Spleen (tissue), 7 donors: ENCODE measurements at regions not wholly inside any gene's neighbourhood (a gene's known extent, or its start where the extent isn't known, plus 50 kb on each side); places are given as distances from the start of the nearest gene placed in this dataset.

Experiments used
- CTCF ChIP-seq, 11 experiments: fragments of 200-600 bp in 7 of 11; fragments of 450-650 bp in 4 of 11; sonication (generic) in 4 of 11; IDR thresholded peaks in 8 of 11; conservative IDR thresholded peaks in 3 of 11; 1 replicate in 7 of 11; 2 replicates in 4 of 11; pipeline versions ENCODE4 v1.4.0 to v1.8.0; 2016 to 2021; ENCODE audit warnings: antibody characterized with exemption in 11 of 11, inconsistent platforms in 4 of 11, mild to moderate bottlenecking in 1 of 11
- POLR2AphosphoS5 ChIP-seq, 3 donors: sonication (generic); formaldehyde crosslinking; IDR thresholded peaks; one replicate each; pipeline ENCODE4 v1.5.1; 2017; ENCODE audit warnings: antibody characterized with exemption in 3 of 3
- donor health status: DM: no; HTN: no; CAD: no; lungs with moderate emphysema.
- donor health status: DM: no; HTN: no; CAD: no.
- donor health status: DM: no; HTN: no; CAD: no.

DNA sequence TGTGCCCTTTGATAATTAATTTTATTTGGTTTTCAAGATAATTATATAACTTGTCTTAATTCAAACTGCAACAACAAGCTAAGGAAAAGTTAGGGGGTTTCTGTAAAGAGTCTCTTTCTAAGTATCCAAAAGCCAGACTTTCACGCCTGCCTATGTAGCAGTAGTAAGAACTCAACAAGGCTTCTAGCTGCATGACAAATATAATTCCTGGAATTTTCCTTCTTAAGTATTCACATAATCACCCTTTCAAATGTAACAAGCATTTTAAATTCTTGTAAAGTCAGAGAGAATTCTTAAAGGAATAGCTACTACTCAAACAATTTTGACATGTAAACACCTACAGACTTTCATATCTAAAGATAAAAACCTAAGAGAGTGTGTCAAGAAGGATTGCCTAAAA is 189.7 kb upstream of the NDST3 start:
- TF ChIP-seq POLR2AphosphoS5 (IDR thresholded peaks at IDR 0.05), result no peak
- no peak for TF ChIP-seq CTCF (IDR thresholded peaks at IDR 0.05 in 8 of 11, conservative IDR thresholded peaks at IDR 0.05 in 3 of 11)
